IMR-90 (cell line): ENCODE measurements at regions not wholly inside any gene's neighbourhood (a gene's known extent, or its start where the extent isn't known, plus 50 kb on each side); places are given as distances from the start of the nearest gene placed in this dataset.

Experiments
- ATAC-seq: fragments of 200-7000 bp; cut with Tn5 transposase; 2 replicates; pipeline ENCODE4 v1.9.1; 2020; ENCODE audit warnings: low read depth, mild to moderate bottlenecking, moderate library complexity
- BruUV-seq: library from RNA; stranded (reverse); fragments of 400-500 nt; replicated peaks from 2 replicates; lab custom pipeline; 2021; lab: Mats Ljungman, UMichigan
- CTCF ChIA-PET: fragments of 300-600 bp; formaldehyde crosslinking; extraction: SDS; loops from one replicate; lab custom pipeline; 2021; ENCODE audit warnings: antibody characterized with exemption; lab: Yijun Ruan, JAX
- POLR2A ChIA-PET: fragments of 300-600 bp; sonication (Branson Sonifier 250); formaldehyde crosslinking; loops from one replicate; lab custom pipeline; 2022; ENCODE audit warnings: antibody characterized with exemption; ENCODE audit not compliant: unreplicated experiment; lab: Charles Lee
- DNase-seq: peaks from one replicate; pipeline ENCODE4 v3.0.0; 2013
- H2AFZ ChIP-seq: replicated peaks from 2 replicates; pipeline ENCODE3; 2013; ENCODE audit warnings: low read length, mild to moderate bottlenecking; ENCODE audit not compliant: poor library complexity
- H2AK5ac ChIP-seq: 2 replicates; pipeline ENCODE4 v1.6.1; 2013; ENCODE audit warnings: low read depth, low read length, inconsistent platforms
- H2AK9ac ChIP-seq: replicated peaks from 2 replicates; pipeline ENCODE3; 2013; ENCODE audit warnings: mild to moderate bottlenecking, low read depth, low read length, moderate library complexity; ENCODE audit not compliant: poor library complexity
- H2BK120ac ChIP-seq: 2 replicates; pipeline ENCODE4 v1.6.1; 2013; ENCODE audit warnings: low read depth, low read length, inconsistent platforms
- H2BK15ac ChIP-seq: 3 replicates; pipeline ENCODE4 v1.6.1; 2013; ENCODE audit warnings: low read depth, low read length, inconsistent platforms
- H2BK20ac ChIP-seq: 2 replicates; pipeline ENCODE4 v1.6.1; 2013; ENCODE audit warnings: low read depth, mild to moderate bottlenecking, inconsistent platforms, low read length, moderate library complexity
- H2BK5ac ChIP-seq: 2 replicates; pipeline ENCODE4 v1.6.1; 2013; ENCODE audit warnings: mild to moderate bottlenecking, low read depth, low read length, inconsistent platforms; ENCODE audit not compliant: poor library complexity, severe bottlenecking
- H3K14ac ChIP-seq: replicated peaks from 2 replicates; pipeline ENCODE4 v1.6.1; 2013; ENCODE audit warnings: low read depth, low read length, inconsistent platforms
- H3K18ac ChIP-seq: 2 replicates; pipeline ENCODE4 v1.6.1; 2013; ENCODE audit warnings: low read depth, low read length, control low read depth
- H3K23ac ChIP-seq: 2 replicates; pipeline ENCODE4 v1.6.1; 2013; ENCODE audit warnings: low read depth, low read length, inconsistent platforms
- H3K27ac ChIP-seq: 2 replicates; pipeline ENCODE4 v1.5.1; 2013; ENCODE audit warnings: mild to moderate bottlenecking, control low read depth, low read length; ENCODE audit not compliant: insufficient read depth
- H3K27me3 ChIP-seq: 2 replicates; pipeline ENCODE4 v1.6.1; 2013; ENCODE audit warnings: low read length; ENCODE audit not compliant: control insufficient read depth, insufficient read depth
- H3K36me3 ChIP-seq: 2 replicates; pipeline ENCODE4 v1.6.1; 2013; ENCODE audit warnings: low read length, mixed read lengths; ENCODE audit not compliant: control insufficient read depth, insufficient read depth
- H3K4ac ChIP-seq: 2 replicates; pipeline ENCODE4 v1.6.1; 2013; ENCODE audit warnings: low read depth, low read length, inconsistent platforms
- H3K4me1 ChIP-seq: 2 replicates; pipeline ENCODE4 v1.6.1; 2013; ENCODE audit warnings: low read length, mixed read lengths; ENCODE audit not compliant: control insufficient read depth, insufficient read depth
- H3K4me2 ChIP-seq: 2 replicates; pipeline ENCODE4 v1.6.1; 2013; ENCODE audit warnings: low read depth, mild to moderate bottlenecking, control low read depth, low read length, moderate library complexity
- H3K4me3 ChIP-seq: 2 replicates; pipeline ENCODE4 v1.5.1; 2013; ENCODE audit warnings: low read depth, mild to moderate bottlenecking, control low read depth, low read length, moderate library complexity; ENCODE audit not compliant: insufficient read depth
- H3K56ac ChIP-seq: 2 replicates; pipeline ENCODE4 v1.6.1; 2013; ENCODE audit warnings: low read length, inconsistent platforms; ENCODE audit not compliant: insufficient read depth; ENCODE audit errors: extremely low read depth
- H3K79me1 ChIP-seq, 2 experiments: 2 replicates each; pipeline ENCODE4 v1.6.1; 2013; ENCODE audit warnings: low read length in 2 of 2, inconsistent platforms in 1 of 2, low read depth in 1 of 2
- H3K9ac ChIP-seq: 2 replicates; pipeline ENCODE4 v1.6.1; 2013; ENCODE audit warnings: low read depth, low read length, control low read depth
- H3K9me1 ChIP-seq: 2 replicates; pipeline ENCODE4 v1.6.1; 2013; ENCODE audit warnings: low read length, inconsistent platforms; ENCODE audit not compliant: insufficient read depth
- H3K9me3 ChIP-seq: 2 replicates; pipeline ENCODE4 v1.6.1; 2013; ENCODE audit warnings: low read length; ENCODE audit not compliant: control insufficient read depth, insufficient read depth
- H4K20me1 ChIP-seq: 2 replicates; pipeline ENCODE4 v1.6.1; 2013; ENCODE audit warnings: low read length, inconsistent platforms; ENCODE audit not compliant: insufficient read depth
- H4K5ac ChIP-seq: 2 replicates; pipeline ENCODE4 v1.6.1; 2013; ENCODE audit warnings: mild to moderate bottlenecking, low read depth, low read length, control low read depth
- H4K8ac ChIP-seq, 2 experiments: 2 replicates each; pipeline ENCODE4 v1.6.1; 2013; ENCODE audit warnings: low read depth in 2 of 2, low read length in 2 of 2, control low read depth in 1 of 2, inconsistent platforms in 1 of 2
- H4K91ac ChIP-seq: 2 replicates; pipeline ENCODE4 v1.6.1; 2013; ENCODE audit warnings: low read depth, low read length, inconsistent platforms; ENCODE audit not compliant: insufficient read depth
- CTCF ChIP-seq: conservative IDR thresholded peaks from 2 replicates; pipeline ENCODE4 v1.5.1; 2012; ENCODE audit warnings: mild to moderate bottlenecking, low read depth, low read length, improper control_type of control experiment
- NFE2L2 ChIP-seq: fragments of 150-350 bp; IDR thresholded peaks from 2 replicates; pipeline ENCODE4 v1.6.1; 2016; ENCODE audit warnings: low read depth, mild to moderate bottlenecking, low read length
- RFX5 ChIP-seq: IDR thresholded peaks from 2 replicates; pipeline ENCODE4 v1.8.0; 2012; ENCODE audit warnings: low read depth, mild to moderate bottlenecking, low read length, moderate library complexity
- WGBS, 2 experiments: methylation state at CpG; one replicate each; pipeline versions ENCODE4 v1.1.5 to v1.1.7; 2013; ENCODE audit warnings: missing lambda C conversion rate in 2 of 2; ENCODE audit not compliant: insufficient read length in 1 of 2; ENCODE audit errors: extremely low coverage in 2 of 2; 5-methylcytosine and 5-hydroxymethylcytosine counted together
- dilution Hi-C: fragments of 300-500 bp; cut with HindIII; formaldehyde crosslinking; loops from one replicate; pipeline ENCODE4 v1.14.3; 2018; ENCODE audit warnings: low sequenced_read_pairs; ENCODE audit not compliant: unreplicated experiment
- in situ Hi-C: fragments of 300-500 bp; cut with MboI; formaldehyde crosslinking; loops from 3 replicates; pipeline ENCODE4 v1.14.3; 2019; ENCODE audit warnings: low sequenced_read_pairs, inconsistent platforms, mixed read lengths
- intact Hi-C: fragments of 100-400 bp; cut with micrococcal nuclease; formaldehyde crosslinking; loops from 2 replicates; pipeline ENCODE4 v1.10.0; 2022

GRCh38 chr2:14716319-14716718 is 83.8 kb downstream of the LRATD1 start:
- no peak overlapping the region for H4K91ac ChIP-seq
- no peak overlapping the region for H2AK5ac ChIP-seq
- intact Hi-C loops (no loop called here), in situ Hi-C loops (no loop called here), dilution Hi-C loops (no loop called here)
- H3K4ac ChIP-seq: no peak overlapping the region
- H3K9me1 ChIP-seq: no peaks in the 10 kb centered on the region
- no peak overlapping the region for H4K8ac ChIP-seq
- H3K4me3 ChIP-seq: no peak overlapping the region
- no peak for TF ChIP-seq RFX5
- TF ChIP-seq NFE2L2: no peak
- no peak for TF ChIP-seq CTCF
- no peak overlapping the region for H3K14ac ChIP-seq
- no peak overlapping the region for H2AK9ac ChIP-seq
- DNase-seq (no peak), ATAC-seq (no peak)
- ChIA-PET POLR2A (no interaction called here), CTCF (no interaction called here)
- no peaks in the 10 kb centered on the region for H3K4me1 ChIP-seq
- no peak overlapping the region for H3K4me2 ChIP-seq
- no peaks in the 10 kb centered on the region for H4K20me1 ChIP-seq
- H3K36me3 ChIP-seq: no peaks in the 10 kb centered on the region
- no peak overlapping the region for H3K23ac ChIP-seq
- no TSS peak for BruUV-seq
- H3K27ac ChIP-seq: no peak overlapping the region
- H2BK20ac ChIP-seq: no peak overlapping the region
- H2BK15ac ChIP-seq: no peak overlapping the region
- no peaks in the 10 kb centered on the region for H3K27me3 ChIP-seq
- no peak overlapping the region for H3K9ac ChIP-seq
- H2BK120ac ChIP-seq: no peak overlapping the region
- H2BK5ac ChIP-seq: no peak overlapping the region
- H3K79me1 ChIP-seq: no peaks in the 10 kb centered on the region
- WGBS, 2 experiments: no CpG with 5 or more reads among the region's 1 CpG
- H3K9me3 ChIP-seq: peaks cover 4% of the 10 kb centered on the region; the same call in 1 of the 2 replicates
- H3K18ac ChIP-seq: no peak overlapping the region
- H2AFZ ChIP-seq: no peak overlapping the region
- no peak overlapping the region for H4K5ac ChIP-seq
- no peak overlapping the region for H3K56ac ChIP-seq
